ENCODE measurements at regions not wholly inside any gene's neighbourhood (a gene's known extent, or its start where the extent isn't known, plus 50 kb on each side); places are given as distances from the start of the nearest gene placed in this dataset.

GRCh38 chr9:1353291-1353690, 303.1 kb downstream of the DMRT2 start:
- H3K4me1 ChIP-seq (ENCODE audit: control insufficient read depth, insufficient read depth, low read length), result no peaks in the 10 kb centered on the region
- peaks cover 89% of the 10 kb centered on the region for H3K27me3 ChIP-seq (ENCODE audit: control insufficient read depth, insufficient read depth, low read length, poor library complexity, severe bottlenecking)
- no peak overlapping the region for H3K9ac ChIP-seq (ENCODE audit: extremely low read depth, low read length, poor library complexity, severe bottlenecking)
- H3K36me3 ChIP-seq (ENCODE audit: control insufficient read depth, insufficient read depth, low read length), result no peaks in the 10 kb centered on the region
- Mint-ChIP-seq H3K36me3 (ENCODE audit: low read depth) (no peaks in the 10 kb centered on the region), H3K9me3 (no peaks in the 10 kb centered on the region), H3K4me1 (no peaks in the 10 kb centered on the region), H3K4me3 (no peak overlapping the region), H3K27ac (no peak overlapping the region), H3K27me3 (ENCODE audit: insufficient read depth) (peaks cover 27% of the 10 kb centered on the region)
- H3K9me3 ChIP-seq (ENCODE audit: control insufficient read depth, low read length), result no peaks in the 10 kb centered on the region
- H3K4me3 ChIP-seq (ENCODE audit: low read length), result no peak overlapping the region
- 91 to 100% methylated on average over 2 to 3 of the region's 3 CpGs for WGBS, 2 experiments (ENCODE audit: insufficient coverage in 1 of 2, insufficient read length in 1 of 2)
- DNase-seq, result no peak
- no peak overlapping the region for H3K27ac ChIP-seq (ENCODE audit: low read depth, low read length)
- no peak for TF ChIP-seq CTCF (conservative IDR thresholded peaks at IDR 0.05)

- H3K27me3 Mint-ChIP-seq (ENCODE audit: insufficient read depth), result peaks cover 31% of the 10 kb centered on the region
- H3K27me3 ChIP-seq (ENCODE audit: control insufficient read depth, insufficient read depth, low read length, poor library complexity, severe bottlenecking), result peaks cover 93% of the 10 kb centered on the region
- H3K4me3 ChIP-seq (ENCODE audit: low read length), result no peak overlapping the region
- H3K4me3 Mint-ChIP-seq, result no peak overlapping the region
- no peak overlapping the region for H3K9ac ChIP-seq (ENCODE audit: extremely low read depth, low read length, poor library complexity, severe bottlenecking)
- H3K9me3 ChIP-seq (ENCODE audit: control insufficient read depth, low read length), result no peaks in the 10 kb centered on the region
- no peak overlapping the region for H3K27ac Mint-ChIP-seq
- H3K4me1 ChIP-seq (ENCODE audit: control insufficient read depth, insufficient read depth, low read length), result no peaks in the 10 kb centered on the region
- no peak for TF ChIP-seq CTCF (conservative IDR thresholded peaks at IDR 0.05)
- 81 to 83% methylated on average over 2 to 5 of the region's 5 CpGs for WGBS, 2 experiments (ENCODE audit: insufficient coverage in 1 of 2, insufficient read length in 1 of 2)
- no peak for DNase-seq
- no peaks in the 10 kb centered on the region for H3K36me3 ChIP-seq (ENCODE audit: control insufficient read depth, insufficient read depth, low read length)
- H3K36me3 Mint-ChIP-seq (ENCODE audit: low read depth), result no peaks in the 10 kb centered on the region
- H3K4me1 Mint-ChIP-seq, result no peaks in the 10 kb centered on the region
- no peak overlapping the region for H3K27ac ChIP-seq (ENCODE audit: low read depth, low read length)
- H3K9me3 Mint-ChIP-seq, result no peaks in the 10 kb centered on the region
Measured at GRCh38 chr9:1354086-1354485, 303.9 kb downstream of the DMRT2 start.

- Mint-ChIP-seq H3K4me3 (no peak overlapping the region), H3K4me1 (no peaks in the 10 kb centered on the region), H3K27me3 (ENCODE audit: insufficient read depth) (peaks cover 31% of the 10 kb centered on the region), H3K27ac (no peak overlapping the region), H3K9me3 (no peaks in the 10 kb centered on the region), H3K36me3 (ENCODE audit: low read depth) (no peaks in the 10 kb centered on the region)
- H3K9me3 ChIP-seq (ENCODE audit: control insufficient read depth, low read length), result no peaks in the 10 kb centered on the region
- no peak overlapping the region for H3K4me3 ChIP-seq (ENCODE audit: low read length)
- no peak for TF ChIP-seq CTCF (conservative IDR thresholded peaks at IDR 0.05)
- DNase-seq, result no peak
- no peak overlapping the region for H3K27ac ChIP-seq (ENCODE audit: low read depth, low read length)
- no peak overlapping the region for H3K9ac ChIP-seq (ENCODE audit: extremely low read depth, low read length, poor library complexity, severe bottlenecking)
- H3K36me3 ChIP-seq (ENCODE audit: control insufficient read depth, insufficient read depth, low read length), result no peaks in the 10 kb centered on the region
- WGBS, 2 experiments (ENCODE audit: insufficient coverage in 1 of 2, insufficient read length in 1 of 2), result 93 to 100% methylated on average over 2 to 4 of the region's 4 CpGs
- H3K4me1 ChIP-seq (ENCODE audit: control insufficient read depth, insufficient read depth, low read length), result no peaks in the 10 kb centered on the region
- peaks cover 95% of the 10 kb centered on the region for H3K27me3 ChIP-seq (ENCODE audit: control insufficient read depth, insufficient read depth, low read length, poor library complexity, severe bottlenecking)
Measured at GRCh38 chr9:1354606-1355005, 304.4 kb downstream of the DMRT2 start.

All from endodermal cell (in vitro differentiated cells).